HEK293 (cell line): ENCODE measurements at regions not wholly inside any gene's neighbourhood (a gene's known extent, or its start where the extent isn't known, plus 50 kb on each side); places are given as distances from the start of the nearest gene placed in this dataset.

Experiments used
- AEBP2 ChIP-seq: fragments of 450-650 bp; formaldehyde crosslinking; IDR thresholded peaks from 2 replicates; pipeline ENCODE4 v1.5.1; 2016; ENCODE audit warnings: missing biosample characterization, missing genetic modification characterization, borderline replicate concordance
- CTCF ChIP-seq: fragments of 450-650 bp; formaldehyde crosslinking; IDR thresholded peaks from 2 replicates; pipeline ENCODE4 v1.5.1; 2016; ENCODE audit warnings: missing biosample characterization, missing genetic modification characterization
- EGR2 ChIP-seq: fragments of 450-650 bp; formaldehyde crosslinking; IDR thresholded peaks from 2 replicates; pipeline ENCODE4 v1.5.1; 2016; ENCODE audit warnings: low read depth, missing biosample characterization, missing genetic modification characterization
- ELK4 ChIP-seq: IDR thresholded peaks from 2 replicates; pipeline ENCODE4 v1.6.1; 2011; ENCODE audit warnings: mild to moderate bottlenecking, low read depth, low read length, borderline replicate concordance
- REST ChIP-seq: fragments of 450-650 bp; formaldehyde crosslinking; IDR thresholded peaks from 2 replicates; pipeline ENCODE4 v1.5.1; 2016; ENCODE audit warnings: missing biosample characterization, missing genetic modification characterization
- SETDB1 ChIP-seq: IDR thresholded peaks from one replicate; pipeline ENCODE4 v1.6.1; 2017; ENCODE audit warnings: mild to moderate bottlenecking, low read length, moderate library complexity, mixed read lengths; ENCODE audit not compliant: insufficient read length
- ZBTB20 ChIP-seq: fragments of 450-650 bp; formaldehyde crosslinking; IDR thresholded peaks from 2 replicates; pipeline ENCODE4 v1.5.1; 2016; ENCODE audit warnings: missing biosample characterization, missing genetic modification characterization
- ZNF140 ChIP-seq: fragments of 450-650 bp; formaldehyde crosslinking; IDR thresholded peaks from 2 replicates; pipeline ENCODE4 v1.5.1; 2016; ENCODE audit warnings: missing biosample characterization, missing genetic modification characterization
- ZNF19 ChIP-seq: fragments of 450-650 bp; formaldehyde crosslinking; IDR thresholded peaks from 2 replicates; pipeline ENCODE4; 2016; ENCODE audit warnings: missing biosample characterization, missing genetic modification characterization, low read depth
- ZNF350 ChIP-seq: fragments of 450-650 bp; formaldehyde crosslinking; IDR thresholded peaks from 2 replicates; pipeline ENCODE4 v1.5.0; 2017; ENCODE audit warnings: missing biosample characterization, mild to moderate bottlenecking, missing genetic modification characterization
- ZNF670 ChIP-seq: fragments of 450-650 bp; formaldehyde crosslinking; IDR thresholded peaks from 2 replicates; pipeline ENCODE4 v1.5.1; 2016; ENCODE audit warnings: missing biosample characterization, missing genetic modification characterization, low read depth
- ZNF704 ChIP-seq: fragments of 450-650 bp; formaldehyde crosslinking; IDR thresholded peaks from 2 replicates; pipeline ENCODE4 v1.5.1; 2016; ENCODE audit warnings: missing biosample characterization, missing genetic modification characterization
- ZSCAN30 ChIP-seq: fragments of 450-650 bp; IDR thresholded peaks from 2 replicates; pipeline ENCODE4 v1.5.1; 2018; ENCODE audit warnings: missing biosample characterization, mild to moderate bottlenecking, missing genetic modification characterization, moderate library complexity

GRCh38 chr1:5368201-5368600 is 624.0 kb downstream of the NPHP4 start:
- TF ChIP-seq ZBTB20 (no peak), CTCF (tag by site-specific recombination) (no peak), EGR2 (tag by site-specific recombination) (no peak), SETDB1 (no peak), REST (tag by site-specific recombination) (no peak), ZNF19 (tag by site-specific recombination) (no peak), ZNF140 (tag by site-specific recombination) (no peak), ELK4 (no peak), ZNF704 (tag by site-specific recombination) (no peak), ZNF350 (no peak), AEBP2 (no peak), ZSCAN30 (tag by site-specific recombination) (no peak), ZNF670 (tag by site-specific recombination) (no peak)
